Activated T-cell treated with anti-CD3 and anti-CD28 coated beads, Interleukin-2, amount 50 U/mL, for 24 hours (primary cell): ENCODE measurements at regions not wholly inside any gene's neighbourhood (a gene's known extent, or its start where the extent isn't known, plus 50 kb on each side); places are given as distances from the start of the nearest gene placed in this dataset.

Source experiments
- DNase-seq: peaks from one replicate; pipeline ENCODE4 v3.0.0-alpha.2; 2020
- H3K27ac Mint-ChIP-seq: 2 replicates; pipeline ENCODE4 v1.8.0; 2020; ENCODE audit warnings: mild to moderate bottlenecking, mixed read lengths
- H3K27me3 Mint-ChIP-seq: 2 replicates; pipeline ENCODE4 v1.8.0; 2020; ENCODE audit warnings: mixed read lengths
- H3K36me3 Mint-ChIP-seq: 2 replicates; pipeline ENCODE4 v1.8.0; 2020; ENCODE audit warnings: low read depth, mixed read lengths
- H3K4me1 Mint-ChIP-seq: 2 replicates; pipeline ENCODE4 v1.8.0; 2020; ENCODE audit warnings: low read depth, mixed read lengths
- H3K4me3 Mint-ChIP-seq: 2 replicates; pipeline ENCODE4 v1.8.0; 2020; ENCODE audit warnings: mild to moderate bottlenecking, moderate library complexity, mixed read lengths
- H3K9me3 Mint-ChIP-seq: 2 replicates; pipeline ENCODE4 v1.8.0; 2020; ENCODE audit warnings: mixed read lengths

DNA sequence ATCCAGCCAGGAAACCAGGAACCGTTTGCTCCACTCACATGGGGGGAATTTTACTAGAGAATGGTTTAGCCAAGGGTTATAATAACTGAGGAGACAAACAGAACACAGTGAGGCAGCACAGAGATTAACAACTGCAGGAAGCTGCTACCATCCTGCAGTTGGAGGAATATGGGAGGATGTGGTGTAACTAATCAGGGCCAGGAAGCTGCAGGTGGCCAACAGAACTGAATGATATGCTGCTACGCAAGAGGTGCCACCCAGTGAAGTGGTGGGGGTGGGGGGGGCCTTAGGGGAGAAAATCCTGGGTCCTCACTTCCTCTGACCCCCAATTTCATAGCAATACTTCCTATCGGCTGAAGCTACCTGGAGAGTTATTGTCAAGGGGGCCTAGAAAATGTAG is 306.4 kb upstream of the STT3B start:
- H3K9me3 Mint-ChIP-seq: no peaks in the 10 kb centered on the region
- peaks cover 86% of the 10 kb centered on the region for H3K4me1 Mint-ChIP-seq
- no peaks in the 10 kb centered on the region for H3K27me3 Mint-ChIP-seq
- H3K4me3 Mint-ChIP-seq: no peak overlapping the region
- DNase-seq: no peak
- H3K27ac Mint-ChIP-seq: peak overlapping the region; percentile 72
- no peaks in the 10 kb centered on the region for H3K36me3 Mint-ChIP-seq

DNA sequence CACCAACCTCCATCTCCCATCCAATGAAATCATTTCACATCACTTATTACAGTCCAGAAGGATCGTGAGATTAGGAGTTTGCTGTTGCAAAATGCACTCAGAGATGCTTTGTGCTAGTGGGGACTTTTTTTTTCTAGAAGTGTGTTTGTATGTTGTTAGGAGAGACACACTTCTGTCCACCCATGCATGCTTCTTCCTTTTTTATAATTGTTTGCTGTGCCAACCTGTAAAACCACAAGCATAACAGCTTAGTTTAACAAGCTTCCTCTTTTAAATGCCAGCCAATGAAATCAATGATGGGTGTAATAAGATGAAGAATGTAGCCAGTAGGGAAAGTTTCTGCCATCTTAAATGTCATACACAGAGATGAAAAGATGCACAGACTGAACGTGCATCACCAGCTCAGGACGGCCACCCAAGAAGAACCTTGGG is 305.6 kb upstream of the STT3B start:
- peak overlapping the region; percentile 6 for H3K4me3 Mint-ChIP-seq
- peak overlapping the region; percentile 72 for H3K27ac Mint-ChIP-seq
- H3K9me3 Mint-ChIP-seq: no peaks in the 10 kb centered on the region
- DNase-seq: no peak
- no peaks in the 10 kb centered on the region for H3K27me3 Mint-ChIP-seq
- no peaks in the 10 kb centered on the region for H3K36me3 Mint-ChIP-seq
- H3K4me1 Mint-ChIP-seq: peaks cover 87% of the 10 kb centered on the region

DNA sequence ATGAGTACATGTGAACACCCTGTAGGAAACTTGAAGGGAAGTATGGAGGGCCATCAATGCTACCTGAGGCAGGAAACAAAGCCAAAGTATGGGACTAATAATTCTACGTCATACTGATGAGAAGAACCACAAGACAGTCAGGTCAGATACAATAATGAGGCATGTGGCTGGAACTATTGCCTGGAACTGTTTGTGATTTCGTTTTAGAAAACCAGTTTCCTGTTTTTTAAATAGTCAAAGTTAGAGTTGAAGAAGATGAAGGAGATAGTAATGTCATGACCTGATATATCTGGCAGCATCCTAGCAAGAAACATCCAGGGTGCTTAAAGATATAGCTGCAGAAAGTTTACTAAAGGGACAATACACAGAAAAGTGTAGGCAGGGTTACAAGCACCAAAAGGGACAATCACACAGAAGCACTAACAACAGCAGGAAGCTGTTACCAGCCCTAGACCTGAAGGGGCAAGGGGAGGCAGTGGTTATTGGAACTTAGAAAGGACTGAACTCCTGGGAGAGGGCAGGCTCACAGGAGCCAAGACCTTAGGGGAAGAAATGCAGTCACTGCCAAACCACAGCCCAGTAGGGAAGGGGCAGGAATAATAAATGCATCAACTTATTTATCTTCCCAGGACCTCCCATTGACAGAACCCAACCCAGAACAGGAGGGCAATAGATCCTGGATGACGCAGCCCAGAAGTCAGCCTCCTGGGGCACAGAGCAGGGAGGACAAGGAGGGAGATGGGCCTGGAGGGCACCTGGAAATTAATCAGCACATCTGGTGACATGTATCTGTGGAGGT is 302.1 kb upstream of the STT3B start:
- no peaks in the 10 kb centered on the region for H3K27me3 Mint-ChIP-seq
- H3K36me3 Mint-ChIP-seq: no peaks in the 10 kb centered on the region
- H3K27ac Mint-ChIP-seq: peak overlapping the region; percentile 38
- peaks cover 83% of the 10 kb centered on the region for H3K4me1 Mint-ChIP-seq
- H3K9me3 Mint-ChIP-seq: no peaks in the 10 kb centered on the region
- DNase-seq: no peak
- H3K4me3 Mint-ChIP-seq: no peak overlapping the region

DNA sequence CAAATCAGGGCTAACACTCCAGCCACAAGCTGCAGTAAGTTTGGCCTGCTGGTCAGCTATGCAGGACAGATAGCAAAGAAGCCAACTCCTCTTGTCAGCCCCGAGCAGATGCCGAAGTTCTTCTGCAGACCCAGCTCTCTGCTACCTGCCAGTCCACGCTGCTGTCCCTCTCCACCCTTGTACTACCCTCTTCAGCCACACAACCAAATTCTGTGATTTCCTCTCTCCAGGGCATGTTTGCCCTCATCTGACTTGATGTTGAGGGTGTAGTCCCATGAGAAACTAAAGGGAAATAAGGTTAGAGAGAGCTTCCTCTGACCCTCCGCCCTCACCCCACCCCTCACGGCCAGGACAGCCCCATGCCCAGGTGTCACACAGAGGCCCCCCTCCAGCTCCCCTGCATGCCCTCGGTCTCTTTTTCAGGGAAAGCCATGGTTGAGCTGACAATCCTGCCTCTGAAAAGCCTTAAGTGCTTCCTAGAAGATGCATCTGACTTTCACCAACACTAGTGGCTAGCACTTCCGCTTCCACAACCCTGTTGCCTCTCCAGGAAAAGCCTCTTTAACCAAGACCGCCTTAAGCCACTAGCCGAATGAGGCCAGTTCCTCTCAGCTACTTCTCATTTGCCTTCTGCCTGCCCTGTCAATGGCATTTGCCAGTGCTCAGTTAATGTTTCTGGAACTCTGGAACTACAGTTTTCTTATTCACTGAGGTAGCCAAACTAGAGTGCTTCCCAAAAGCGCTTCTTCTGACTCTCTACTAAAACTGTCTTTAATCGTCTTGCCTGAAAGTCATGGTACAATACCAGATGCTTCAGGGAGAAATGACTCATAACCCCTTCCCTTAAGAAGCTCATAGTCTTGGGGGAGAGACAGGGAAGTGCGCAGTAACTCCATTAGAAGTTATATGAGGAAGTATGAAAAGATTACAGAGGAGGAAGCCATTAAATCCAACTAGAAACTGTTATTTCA is 300.4 kb upstream of the STT3B start:
- Mint-ChIP-seq H3K9me3 (no peaks in the 10 kb centered on the region), H3K4me1 (peaks cover 66% of the 10 kb centered on the region), H3K27ac (no peak overlapping the region), H3K36me3 (no peaks in the 10 kb centered on the region), H3K4me3 (no peak overlapping the region), H3K27me3 (no peaks in the 10 kb centered on the region)
- no peak for DNase-seq

DNA sequence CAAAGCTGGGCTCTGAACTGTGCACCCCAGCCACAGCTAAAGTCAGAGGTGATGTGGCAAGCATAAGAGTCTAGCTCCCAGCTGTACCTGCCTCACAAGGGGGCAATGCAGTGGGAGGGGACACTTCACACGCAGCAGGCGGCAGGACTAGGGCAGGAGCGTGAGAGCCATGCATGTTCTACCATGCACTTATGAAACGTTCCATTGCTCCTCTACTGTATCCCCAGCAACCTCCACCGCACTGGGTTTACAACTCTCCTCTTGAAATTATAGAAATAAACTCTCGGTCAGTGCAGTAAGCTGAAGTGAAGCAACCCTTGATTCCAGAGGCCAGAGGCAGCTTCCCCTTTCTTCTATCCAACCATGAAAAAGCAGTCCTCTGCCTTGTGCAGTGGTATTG is 298.6 kb upstream of the STT3B start:
- Mint-ChIP-seq H3K4me3 (no peak overlapping the region), H3K9me3 (no peaks in the 10 kb centered on the region), H3K27me3 (no peaks in the 10 kb centered on the region), H3K27ac (no peak overlapping the region), H3K36me3 (no peaks in the 10 kb centered on the region), H3K4me1 (peaks cover 53% of the 10 kb centered on the region)
- DNase-seq: no peak

DNA sequence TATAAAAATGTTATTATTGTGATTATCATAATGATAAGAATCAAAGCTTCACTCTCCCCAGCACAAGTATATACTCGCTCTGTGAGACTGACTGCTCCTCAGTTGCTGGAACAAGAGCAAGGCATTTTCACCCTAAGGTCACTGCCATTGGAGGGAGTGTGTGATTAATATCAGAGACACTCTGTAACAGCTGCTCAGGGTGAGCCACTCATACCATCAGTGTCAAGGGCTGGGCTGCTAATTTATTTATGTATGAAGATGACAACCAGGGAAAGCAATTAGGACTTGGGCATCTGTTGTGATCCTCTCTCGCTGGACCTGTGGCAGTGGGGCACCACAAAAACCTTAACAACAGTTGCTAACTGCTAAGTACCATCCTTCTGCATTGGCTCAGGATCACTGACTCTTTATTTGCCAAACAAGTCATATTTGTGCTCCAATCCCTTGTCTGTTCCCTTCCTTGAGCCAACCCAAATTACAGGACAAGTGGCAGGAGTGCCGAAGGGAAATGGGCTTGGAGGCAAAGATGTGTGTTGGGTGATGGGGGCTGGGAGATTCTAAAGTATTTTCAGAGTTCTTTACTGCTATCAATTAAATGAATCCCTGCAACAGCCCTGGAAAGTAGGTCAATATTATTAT is 297.5 kb upstream of the STT3B start:
- Mint-ChIP-seq H3K27me3 (no peaks in the 10 kb centered on the region), H3K9me3 (no peaks in the 10 kb centered on the region), H3K4me1 (peaks cover 45% of the 10 kb centered on the region), H3K27ac (no peak overlapping the region), H3K36me3 (no peaks in the 10 kb centered on the region), H3K4me3 (no peak overlapping the region)
- no peak for DNase-seq

DNA sequence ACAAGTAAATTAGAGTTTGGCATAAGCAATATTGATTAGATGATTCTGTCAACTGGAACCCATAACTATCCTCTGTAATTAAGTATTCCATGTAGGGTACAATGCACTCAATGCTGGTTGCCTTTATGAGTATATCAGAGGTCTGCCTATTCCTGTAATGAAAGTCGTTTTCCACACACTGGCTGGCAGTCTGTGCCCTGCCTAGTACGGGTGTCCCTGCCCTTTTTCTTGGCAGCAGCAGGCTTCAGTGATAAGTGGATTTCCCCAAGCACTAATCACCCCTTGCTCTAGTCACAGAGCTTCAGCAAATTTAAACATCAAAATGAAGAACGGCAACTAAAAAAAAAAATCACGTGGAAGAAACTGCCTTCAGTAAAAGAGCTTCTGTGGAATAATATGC is 294.8 kb upstream of the STT3B start:
- no peaks in the 10 kb centered on the region for H3K9me3 Mint-ChIP-seq
- H3K36me3 Mint-ChIP-seq: no peaks in the 10 kb centered on the region
- no peaks in the 10 kb centered on the region for H3K27me3 Mint-ChIP-seq
- peaks cover 41% of the 10 kb centered on the region for H3K4me1 Mint-ChIP-seq
- no peak overlapping the region for H3K4me3 Mint-ChIP-seq
- H3K27ac Mint-ChIP-seq: no peak overlapping the region
- DNase-seq: no peak

DNA sequence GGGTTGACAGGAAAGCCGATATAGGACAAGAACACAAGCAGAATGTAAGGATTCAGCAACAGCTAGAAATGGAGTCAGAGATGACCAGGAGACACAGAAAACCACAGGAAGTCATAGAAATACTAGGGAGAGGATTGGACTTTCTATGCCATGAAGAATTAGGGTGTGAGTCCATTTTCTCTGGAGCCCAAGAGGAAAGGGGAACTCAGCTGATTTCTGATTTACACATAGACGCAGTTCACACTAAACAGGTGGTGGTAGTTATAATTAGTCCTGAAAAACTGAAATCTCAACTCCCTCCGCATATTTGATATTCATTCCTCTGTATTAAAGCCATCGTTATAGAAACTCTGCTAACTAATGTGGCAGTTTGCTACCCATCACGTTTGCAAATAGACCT is 292.7 kb upstream of the STT3B start:
- Mint-ChIP-seq H3K4me1 (peaks cover 30% of the 10 kb centered on the region), H3K36me3 (no peaks in the 10 kb centered on the region), H3K27ac (no peak overlapping the region), H3K27me3 (no peaks in the 10 kb centered on the region), H3K4me3 (no peak overlapping the region), H3K9me3 (no peaks in the 10 kb centered on the region)
- no peak for DNase-seq

DNA sequence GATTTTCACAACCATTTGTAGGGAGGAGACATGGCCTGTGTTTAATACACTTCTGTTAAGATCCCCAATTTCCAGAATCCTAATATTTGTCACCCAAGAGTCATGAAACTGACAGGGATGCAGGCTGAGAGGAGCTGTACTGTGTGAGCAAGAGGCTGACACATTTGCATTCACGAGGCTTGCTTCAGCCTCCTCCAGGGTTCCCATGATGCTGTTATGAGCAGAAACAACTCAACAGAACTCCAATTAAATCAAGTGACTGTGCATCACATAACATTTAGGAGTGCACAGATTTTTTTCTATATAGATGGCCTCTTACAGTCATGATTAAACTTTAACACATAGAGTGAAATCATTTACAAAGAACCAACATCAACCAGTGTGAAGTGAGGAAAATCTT is 292.3 kb upstream of the STT3B start:
- Mint-ChIP-seq H3K4me1 (peaks cover 30% of the 10 kb centered on the region), H3K9me3 (no peaks in the 10 kb centered on the region), H3K27ac (no peak overlapping the region), H3K36me3 (no peaks in the 10 kb centered on the region), H3K4me3 (no peak overlapping the region), H3K27me3 (no peaks in the 10 kb centered on the region)
- no peak for DNase-seq

DNA sequence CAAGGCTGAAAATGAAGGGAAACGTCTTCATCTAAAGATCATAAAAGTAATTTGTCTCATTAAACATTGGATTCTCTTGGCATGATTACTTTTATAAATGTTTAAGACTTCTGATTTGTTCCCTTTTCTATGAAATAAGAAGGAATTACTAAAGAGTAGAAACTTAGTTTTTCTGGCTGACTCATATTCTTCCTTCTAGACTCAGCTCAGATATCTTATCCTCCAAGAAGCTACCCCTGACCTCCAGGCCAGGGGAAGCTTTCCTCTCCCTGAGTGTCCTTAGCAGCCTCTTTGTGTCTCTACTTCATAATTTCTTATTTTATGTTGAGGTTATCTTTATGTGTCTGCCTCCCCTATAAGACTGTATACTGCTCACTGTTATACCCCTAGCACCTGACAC is 291.9 kb upstream of the STT3B start:
- no peak for DNase-seq
- Mint-ChIP-seq H3K27me3 (no peaks in the 10 kb centered on the region), H3K4me3 (no peak overlapping the region), H3K36me3 (no peaks in the 10 kb centered on the region), H3K4me1 (peaks cover 30% of the 10 kb centered on the region), H3K9me3 (no peaks in the 10 kb centered on the region), H3K27ac (no peak overlapping the region)

DNA sequence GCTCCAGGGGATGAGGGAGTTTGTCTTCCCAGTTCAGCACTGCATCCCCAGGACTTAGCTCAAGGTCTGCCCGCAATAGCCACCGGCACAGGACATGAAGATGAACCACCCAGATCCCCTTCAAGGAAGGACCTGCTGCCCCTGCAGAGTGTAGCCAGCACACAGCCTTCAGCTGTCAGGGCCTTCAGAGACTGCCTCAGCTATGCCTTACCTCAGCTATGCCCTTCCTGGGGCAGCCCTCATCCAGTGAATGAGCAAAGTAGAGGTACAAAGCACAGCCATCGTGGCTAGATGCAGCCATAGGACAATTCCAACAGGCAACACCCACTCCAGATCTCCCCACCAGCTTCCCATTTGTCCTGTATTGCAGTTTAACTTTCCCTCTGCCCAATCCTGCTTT is 291.2 kb upstream of the STT3B start:
- Mint-ChIP-seq H3K9me3 (no peaks in the 10 kb centered on the region), H3K27me3 (no peaks in the 10 kb centered on the region), H3K4me1 (peaks cover 30% of the 10 kb centered on the region), H3K36me3 (no peaks in the 10 kb centered on the region), H3K27ac (no peak overlapping the region), H3K4me3 (no peak overlapping the region)
- no peak for DNase-seq

DNA sequence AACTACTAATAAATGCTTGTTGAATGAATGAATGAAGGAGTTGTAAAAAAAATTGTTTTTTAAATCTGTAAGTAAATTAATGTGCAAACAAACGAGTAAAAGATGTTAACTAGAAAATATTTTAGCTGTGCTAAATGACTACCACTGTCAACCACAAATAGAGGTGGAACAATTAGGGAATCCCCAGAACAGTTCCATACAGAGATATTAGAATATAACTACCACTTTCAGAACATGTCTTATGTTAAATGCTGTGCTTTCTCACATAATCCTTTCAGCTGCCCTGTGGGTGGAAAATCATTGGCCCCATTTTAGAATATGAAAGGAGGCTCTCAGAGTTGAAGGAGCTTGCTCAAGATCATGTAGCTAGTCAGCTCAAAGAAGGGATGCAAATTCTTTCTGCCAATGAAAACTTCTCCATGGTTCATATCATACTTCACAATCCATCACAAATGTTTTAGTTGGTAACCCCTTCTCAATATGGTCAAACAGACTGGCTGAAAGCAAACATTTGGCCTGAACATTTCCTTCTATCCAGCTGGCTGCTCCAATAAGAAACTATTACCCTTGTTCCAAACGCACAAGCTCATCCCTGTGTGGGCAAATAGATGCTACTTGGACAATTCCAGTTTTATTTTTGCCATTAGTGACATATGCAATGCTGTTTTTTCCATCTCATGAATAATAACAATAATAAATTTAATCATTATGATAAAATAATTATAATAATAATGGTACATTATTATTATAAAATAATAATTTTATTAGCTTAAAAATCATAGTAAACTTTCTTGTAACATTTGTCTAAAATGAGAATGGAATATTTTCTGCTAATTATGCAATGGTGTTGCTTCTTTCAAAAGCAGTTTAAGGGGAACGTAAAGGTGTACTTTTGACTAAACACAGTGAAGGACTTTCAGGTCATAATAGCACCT is 290.4 kb upstream of the STT3B start:
- Mint-ChIP-seq H3K27ac (no peak overlapping the region), H3K27me3 (no peaks in the 10 kb centered on the region), H3K9me3 (no peaks in the 10 kb centered on the region), H3K36me3 (no peaks in the 10 kb centered on the region), H3K4me3 (no peak overlapping the region), H3K4me1 (peaks cover 30% of the 10 kb centered on the region)
- DNase-seq: no peak

DNA sequence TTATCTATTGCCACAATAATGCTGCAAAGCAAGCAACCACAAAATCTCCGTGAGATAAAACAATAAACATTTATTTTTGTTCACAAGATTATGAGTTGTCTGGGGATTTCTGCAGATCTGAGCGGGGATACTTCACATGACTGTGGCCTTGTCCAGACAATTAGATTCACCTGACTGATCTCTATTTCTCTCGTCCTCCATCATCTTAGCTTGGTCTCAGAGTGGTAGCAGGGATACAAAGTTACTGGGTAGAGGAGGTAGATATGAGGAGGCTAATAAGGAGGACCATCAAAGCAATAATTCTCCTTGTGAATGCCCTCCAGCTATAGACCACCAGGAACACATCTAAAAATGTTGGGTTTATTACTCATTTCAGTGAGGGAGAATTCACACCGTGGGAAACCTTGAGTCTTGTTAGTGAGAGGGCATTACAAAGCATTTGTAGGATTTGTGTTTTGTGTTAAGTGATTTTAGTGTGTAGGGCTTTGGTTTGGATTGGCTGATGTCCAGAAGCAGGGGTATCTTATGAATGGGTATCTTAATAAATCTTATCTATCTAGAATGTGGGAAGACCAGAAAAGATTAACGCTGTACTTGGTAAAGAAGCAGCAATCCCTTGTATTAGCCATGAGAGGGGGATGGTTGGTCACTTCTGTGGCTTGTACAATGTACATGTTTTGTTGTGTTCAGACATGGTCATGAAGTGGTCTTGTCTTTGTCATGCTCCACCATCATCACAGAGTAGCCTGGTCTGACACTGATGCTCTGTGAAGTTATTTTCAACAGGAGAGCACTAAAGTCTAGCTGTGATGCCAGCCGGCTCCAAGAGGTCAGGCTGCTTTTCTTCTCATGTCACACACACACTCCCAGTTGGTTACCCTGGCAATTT is 287.6 kb upstream of the STT3B start:
- H3K27ac Mint-ChIP-seq: no peak overlapping the region
- H3K27me3 Mint-ChIP-seq: no peaks in the 10 kb centered on the region
- peaks cover 53% of the 10 kb centered on the region for H3K4me1 Mint-ChIP-seq
- H3K36me3 Mint-ChIP-seq: no peaks in the 10 kb centered on the region
- no peaks in the 10 kb centered on the region for H3K9me3 Mint-ChIP-seq
- H3K4me3 Mint-ChIP-seq: no peak overlapping the region
- no peak for DNase-seq
